Activated gamma-delta T cell treated with anti-CD3 and anti-CD28 coated beads, Interleukin-2, amount 50 U/mL, for 16 hours (primary cell): ENCODE measurements at regions not wholly inside any gene's neighbourhood (a gene's known extent, or its start where the extent isn't known, plus 50 kb on each side); places are given as distances from the start of the nearest gene placed in this dataset.

Experiments used
- DNase-seq: peaks from one replicate; pipeline ENCODE4 v3.0.0-alpha.2; 2020; ENCODE audit warnings: low read depth

DNA sequence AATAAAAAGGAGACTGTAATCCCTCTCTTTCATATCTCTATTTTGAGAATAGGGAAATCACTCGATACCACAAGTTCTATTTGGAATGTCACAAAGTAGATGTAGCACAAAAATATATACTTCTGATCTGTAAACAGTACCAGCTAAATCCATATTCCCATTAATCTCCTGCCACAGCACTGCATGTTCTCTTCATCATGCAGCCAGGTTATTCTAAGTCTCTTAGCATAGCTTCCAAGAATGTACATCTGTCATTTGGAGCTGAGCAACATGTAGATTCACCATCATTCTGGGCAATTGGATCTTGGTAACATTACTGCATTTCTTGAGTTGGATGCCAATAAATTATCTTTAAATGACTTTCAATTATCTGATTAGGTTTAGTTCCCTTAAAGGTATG lies 1874.5 kb downstream of the MRPL39 start:
- DNase-seq, result no peak

DNA sequence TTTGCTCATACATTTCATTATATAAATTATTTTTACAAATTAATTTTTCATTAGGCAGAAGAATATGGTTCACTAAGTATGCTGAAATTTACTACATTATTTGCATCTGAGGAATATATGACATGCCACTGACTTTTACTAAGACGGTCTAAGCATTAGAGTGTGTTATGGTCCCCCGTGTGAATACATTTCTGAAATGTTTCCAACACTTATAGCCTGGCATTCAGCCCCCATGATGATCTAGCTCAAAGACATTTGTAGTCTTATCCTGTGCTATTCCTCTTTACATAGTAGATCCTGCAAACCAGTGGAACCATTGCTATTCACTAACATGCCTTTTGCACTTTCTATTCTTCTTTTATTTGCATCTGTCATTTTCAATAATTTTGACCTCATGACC lies 1878.0 kb downstream of the MRPL39 start:
- no peak for DNase-seq

DNA sequence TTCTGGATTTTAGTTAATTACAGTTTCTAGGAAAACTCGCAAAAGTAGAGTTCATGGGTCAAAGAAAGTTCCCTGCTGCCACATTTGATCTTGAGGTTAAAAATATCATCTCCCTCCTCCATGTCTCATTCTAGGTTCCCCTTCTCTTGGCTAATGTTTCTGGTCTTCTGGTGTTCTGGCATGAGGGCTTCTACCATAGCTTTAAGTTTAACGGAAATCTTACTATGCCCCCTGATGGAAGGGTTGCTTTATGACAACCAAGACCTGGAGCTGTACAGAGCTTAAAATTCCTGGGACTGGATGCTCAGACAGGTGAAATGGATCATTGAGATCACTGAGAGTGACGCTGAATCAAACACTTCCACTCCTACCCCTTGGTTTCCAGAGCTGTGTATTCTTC lies 1881.7 kb downstream of the MRPL39 start:
- no peak for DNase-seq

DNA sequence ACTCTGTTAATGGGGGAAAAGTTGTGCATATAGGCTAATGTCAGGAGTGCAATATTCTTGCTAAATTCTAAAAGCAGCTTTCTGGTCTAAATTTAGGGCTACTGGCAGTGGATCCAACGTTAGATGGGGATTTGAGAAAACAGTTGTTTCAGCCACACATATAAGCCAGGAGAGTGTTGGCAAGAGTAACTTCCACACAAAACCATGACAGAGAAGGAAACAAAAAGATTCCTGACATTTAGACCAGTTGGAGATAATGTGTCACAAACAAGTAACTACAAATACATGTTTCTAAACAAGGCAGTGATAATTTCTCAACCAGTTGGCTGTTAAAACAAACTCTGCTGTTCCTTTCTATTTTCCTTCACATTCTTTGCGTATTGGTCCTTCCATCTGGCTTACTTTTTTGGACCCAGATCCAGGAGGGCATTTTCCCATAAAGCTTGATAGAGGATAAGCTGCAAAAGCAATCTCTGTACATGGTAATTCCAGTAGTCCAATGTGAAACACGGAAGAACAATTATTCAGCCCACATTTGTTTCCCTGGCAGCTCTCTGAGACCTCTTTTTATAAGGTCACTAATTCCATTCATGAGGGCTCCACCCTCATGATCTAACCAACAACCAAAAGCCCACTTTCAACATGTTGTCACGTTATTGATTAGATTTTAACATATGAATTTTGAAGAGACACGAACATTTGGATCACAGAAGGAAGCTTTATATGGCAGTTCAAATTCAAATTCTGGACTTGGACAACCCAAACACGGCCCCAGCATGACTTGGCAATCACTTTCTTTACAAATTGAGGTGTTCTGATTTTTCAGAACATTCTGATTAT lies 1888.6 kb downstream of the MRPL39 start:
- no peak for DNase-seq

DNA sequence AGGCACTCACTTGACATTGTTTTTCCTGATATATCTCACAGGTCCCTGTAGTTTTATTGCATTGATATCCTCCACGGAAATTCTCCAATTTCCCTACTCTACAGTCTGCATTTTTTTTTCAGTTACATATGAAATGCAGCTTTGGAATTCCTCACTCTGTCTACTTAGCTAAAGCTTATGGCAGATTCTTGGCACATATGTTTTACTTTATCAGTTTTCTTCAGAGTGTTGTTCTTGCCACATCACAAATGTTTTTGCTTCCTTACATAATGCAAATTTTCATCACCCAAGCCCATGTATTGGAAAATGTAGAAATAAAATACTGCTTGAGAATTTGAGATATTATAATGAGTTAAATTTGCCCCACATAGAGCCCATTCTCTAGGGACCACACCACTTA lies 1895.1 kb downstream of the MRPL39 start:
- no peak for DNase-seq

DNA sequence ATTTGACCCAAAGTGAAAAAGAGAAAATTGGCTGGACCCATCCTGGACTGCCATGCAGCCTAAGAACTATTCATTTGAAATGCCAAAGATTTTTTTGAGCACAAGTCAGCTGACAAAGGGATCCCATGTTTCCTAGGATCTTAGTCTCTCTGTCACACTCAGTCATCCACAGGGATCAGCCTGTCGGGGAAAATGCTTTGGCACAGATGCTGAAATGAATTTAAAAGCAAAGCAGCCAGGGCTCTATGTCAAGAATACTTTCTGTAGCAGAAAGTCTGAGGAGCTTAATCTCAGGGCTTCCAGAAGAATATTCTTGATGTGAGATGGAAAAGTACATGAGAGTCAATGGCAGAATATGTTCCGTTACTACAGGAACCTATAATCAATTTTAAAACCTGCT lies 1900.8 kb downstream of the MRPL39 start:
- DNase-seq, result no peak

DNA sequence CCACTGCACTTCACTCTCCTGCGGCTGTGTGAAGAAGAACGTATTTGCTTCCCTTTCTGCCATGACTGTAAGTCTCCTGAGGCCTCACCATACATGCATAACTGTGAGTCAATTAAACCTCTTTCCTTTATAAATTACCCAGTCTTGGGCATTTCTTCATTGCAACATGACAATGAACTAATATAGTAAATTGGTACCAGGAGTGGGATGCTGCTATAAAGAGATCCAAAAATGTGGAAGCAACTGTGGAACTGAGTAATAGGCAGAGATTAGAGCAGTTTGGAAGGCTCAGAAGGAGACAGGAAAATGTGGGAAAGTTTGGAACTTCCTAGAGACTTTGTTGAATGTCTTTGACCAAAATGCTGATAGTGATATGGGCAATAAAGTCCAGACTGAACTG lies 1907.9 kb downstream of the MRPL39 start:
- no peak for DNase-seq

DNA sequence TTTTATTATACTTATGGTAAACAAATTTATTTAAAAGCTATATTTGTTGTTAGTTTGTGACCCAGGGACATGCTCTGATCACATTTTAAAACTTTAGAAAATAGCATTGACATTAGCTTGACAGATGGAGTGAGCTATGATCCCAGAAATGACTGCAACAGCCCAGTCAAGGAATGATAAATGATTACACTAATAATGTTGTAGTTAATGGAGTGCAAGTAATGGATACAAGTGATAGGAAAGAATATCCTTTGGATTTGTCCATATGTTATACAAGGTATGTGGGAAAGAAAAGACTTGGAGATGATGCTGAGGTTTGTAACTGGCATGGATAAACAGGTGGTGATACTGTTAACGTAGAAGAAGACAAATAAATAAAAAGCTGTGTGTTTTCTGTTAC lies 1908.7 kb downstream of the MRPL39 start:
- no peak for DNase-seq

DNA sequence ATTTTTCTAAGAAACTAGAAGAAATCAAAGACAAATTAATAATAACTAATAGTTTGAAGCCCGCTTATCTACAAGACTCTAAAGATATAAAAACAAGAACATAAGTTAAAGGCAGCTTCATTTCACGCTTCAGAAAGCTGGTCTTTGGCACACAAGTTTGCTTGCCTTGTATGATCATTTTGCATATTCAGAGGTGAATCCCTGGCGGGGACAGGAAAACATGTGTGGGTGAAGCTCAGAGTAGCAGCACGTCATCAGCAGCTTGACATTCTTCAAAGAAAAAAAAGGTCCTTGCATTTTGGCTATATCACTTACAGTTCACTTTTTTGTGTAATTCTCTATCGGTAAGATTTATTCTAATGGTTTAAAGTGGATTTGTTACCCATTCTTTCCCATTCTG lies 1911.8 kb downstream of the MRPL39 start:
- DNase-seq, result no peak

DNA sequence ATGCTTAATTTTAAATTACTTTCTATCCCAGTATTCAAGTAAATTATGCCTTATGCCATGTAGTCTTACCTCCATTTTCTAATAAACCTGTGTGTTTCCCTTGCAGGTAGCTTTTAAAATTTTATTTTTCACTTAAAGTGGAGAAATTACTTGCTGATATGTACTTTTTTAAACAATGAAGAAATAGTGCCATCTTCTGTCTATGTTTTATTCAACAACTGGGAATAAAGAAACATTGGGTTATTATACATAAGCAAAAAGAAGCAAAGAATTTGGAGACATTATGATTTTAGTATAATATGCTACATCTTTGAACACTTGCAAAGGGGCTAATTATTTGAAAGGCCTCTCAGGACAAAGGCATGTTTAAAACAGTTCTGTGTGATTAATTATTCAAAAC lies 1912.9 kb downstream of the MRPL39 start:
- DNase-seq, result no peak

DNA sequence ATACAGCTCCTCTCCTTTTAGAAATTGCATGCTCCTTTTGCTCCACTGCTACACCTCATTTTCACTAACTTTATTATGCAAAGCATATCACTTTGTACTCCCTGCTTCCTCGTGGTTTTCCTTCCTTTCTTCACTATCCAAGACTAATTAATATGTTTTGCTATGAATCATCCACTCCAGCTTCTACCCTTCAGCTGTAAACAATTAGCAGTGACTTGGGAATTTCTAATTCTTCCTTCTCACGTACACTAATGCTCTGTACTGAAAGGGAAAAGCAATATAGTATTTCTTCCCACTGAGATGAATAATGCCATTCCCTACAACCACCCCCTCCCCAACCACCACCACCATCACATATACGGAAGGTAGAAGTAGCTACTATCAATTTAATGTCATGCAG lies 1917.0 kb downstream of the MRPL39 start:
- no peak for DNase-seq

DNA sequence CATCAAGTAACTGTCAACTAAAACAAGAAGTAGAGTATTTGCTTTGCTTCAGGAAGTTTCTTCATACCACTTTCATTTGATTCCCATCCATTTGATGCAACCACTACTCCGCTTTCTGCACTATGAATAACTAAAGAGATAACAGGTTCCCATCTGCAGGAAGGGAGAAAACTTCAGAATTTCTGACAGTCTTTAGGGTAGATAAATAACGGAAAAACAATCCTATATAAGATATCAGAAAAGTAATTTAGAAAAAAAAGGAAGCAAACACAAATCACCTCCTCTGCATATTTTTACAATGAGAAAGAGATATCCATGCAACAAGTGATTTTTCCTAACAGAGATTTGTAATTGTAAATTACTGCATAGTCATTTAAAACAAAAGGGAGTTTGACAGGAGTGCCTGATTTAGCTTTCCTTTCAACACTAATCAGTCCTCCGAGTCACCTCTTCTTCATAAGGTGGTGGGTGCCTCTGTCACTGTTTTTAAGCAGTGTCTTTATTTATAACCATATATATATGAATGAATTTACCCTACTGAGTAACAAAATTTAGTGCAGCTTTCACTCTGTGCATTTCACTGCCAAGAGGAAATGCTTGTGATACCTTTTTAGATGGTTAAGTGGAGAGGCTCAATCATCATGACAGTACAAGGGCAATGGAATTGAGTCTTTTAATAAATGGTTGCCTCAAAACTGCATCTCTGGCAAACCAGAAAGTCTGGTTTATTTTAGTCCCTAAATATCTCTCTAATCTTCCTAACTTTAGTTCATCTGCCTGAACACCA lies 1920.4 kb downstream of the MRPL39 start:
- no peak for DNase-seq

DNA sequence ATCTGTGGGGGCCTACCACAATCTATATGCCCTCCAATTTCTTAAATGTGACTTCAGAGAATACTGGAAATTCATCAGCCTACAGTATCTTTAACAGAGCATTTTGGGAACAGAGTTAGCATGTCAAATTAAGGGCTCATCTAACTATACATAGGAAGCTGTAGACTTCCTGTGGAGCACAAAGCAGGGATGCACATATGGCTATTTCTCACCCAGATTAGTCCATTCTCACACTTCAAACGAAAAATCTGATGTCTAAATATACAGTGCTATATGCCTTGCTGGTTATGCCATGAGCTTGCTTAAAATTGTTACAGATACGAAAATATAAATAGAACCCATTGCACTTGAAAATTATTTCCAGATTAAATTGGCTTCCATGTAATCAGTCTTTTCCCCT lies 1922.8 kb downstream of the MRPL39 start:
- no peak for DNase-seq

DNA sequence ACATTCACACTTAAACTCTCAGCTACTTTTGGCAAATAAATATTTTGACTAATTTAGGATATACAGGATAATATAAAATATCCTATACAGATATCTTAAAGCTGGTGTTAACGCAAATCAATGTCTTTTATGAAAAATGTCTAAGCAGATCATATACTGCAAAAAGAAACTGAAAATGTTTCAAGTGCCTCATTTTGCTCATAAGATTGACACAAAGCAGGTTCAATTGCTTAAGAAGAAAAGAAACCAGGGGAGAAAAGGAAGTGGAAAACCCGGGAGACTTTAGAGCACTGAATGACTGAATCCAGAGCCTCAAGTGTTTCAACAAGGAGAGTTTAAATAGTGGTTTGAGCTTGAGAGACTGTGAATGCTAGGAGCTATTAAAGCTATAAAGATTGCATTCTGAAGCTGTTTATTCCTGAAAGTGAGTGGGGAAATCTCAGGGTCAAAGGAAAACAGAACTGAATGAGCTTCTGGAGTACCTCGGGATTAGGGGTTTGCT lies 1943.0 kb downstream of the MRPL39 start:
- no peak for DNase-seq

DNA sequence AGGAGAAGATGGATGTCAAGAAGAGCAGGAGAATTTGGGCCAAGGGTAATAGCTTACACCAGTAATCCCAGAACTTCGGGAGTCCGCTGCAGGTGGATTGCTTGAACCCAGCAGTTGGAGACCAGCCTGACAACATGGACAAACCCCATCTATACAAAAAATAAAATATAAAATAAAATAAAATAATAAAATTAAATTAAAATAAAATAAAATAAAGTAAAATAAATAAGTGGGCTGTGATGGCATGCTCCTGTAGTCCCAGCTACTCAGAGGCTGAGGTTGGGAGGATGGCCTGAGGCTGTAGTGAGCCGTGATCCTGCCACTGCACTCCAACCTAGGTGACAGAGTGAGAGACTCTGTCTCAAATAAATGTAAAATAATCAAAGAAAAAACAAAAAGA lies 1946.7 kb downstream of the MRPL39 start:
- DNase-seq, result no peak

DNA sequence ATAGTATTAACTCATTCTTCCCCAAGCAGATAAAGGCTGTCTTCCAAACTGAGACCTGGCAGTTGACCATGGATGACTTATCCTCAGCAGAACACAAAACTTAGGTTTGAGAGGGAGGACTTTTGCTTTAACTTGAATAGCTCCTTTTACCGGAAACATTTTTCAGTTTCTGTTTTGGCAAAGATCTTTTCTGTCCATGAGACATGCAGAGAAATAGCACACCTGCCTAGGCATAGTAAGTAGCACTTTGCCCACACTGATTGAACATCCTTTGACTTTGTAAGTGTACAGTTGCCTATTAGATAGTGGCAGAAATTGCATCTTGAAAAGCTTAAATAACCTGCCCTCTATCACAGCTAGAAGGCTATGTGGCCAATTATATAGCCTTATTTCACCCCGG lies 1962.5 kb downstream of the MRPL39 start:
- DNase-seq, result no peak

DNA sequence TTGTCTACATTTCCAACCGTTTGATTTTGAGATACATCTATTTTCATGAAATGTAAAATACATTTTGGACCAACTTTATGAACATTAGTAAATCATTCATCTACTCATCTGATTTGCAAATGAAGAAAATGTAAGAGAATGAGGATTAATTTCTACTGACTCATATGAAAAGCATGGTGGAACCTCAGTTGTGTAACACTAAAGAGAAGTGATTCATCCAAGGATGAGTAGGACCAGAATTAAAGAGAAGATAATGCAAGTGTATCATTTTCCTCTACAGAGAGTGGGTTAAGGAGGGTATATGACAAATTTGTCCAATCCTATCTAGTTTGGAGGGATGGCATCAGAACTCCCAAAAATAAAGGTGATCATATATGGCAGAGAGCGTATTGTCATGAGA lies 1967.6 kb downstream of the MRPL39 start:
- no peak for DNase-seq

DNA sequence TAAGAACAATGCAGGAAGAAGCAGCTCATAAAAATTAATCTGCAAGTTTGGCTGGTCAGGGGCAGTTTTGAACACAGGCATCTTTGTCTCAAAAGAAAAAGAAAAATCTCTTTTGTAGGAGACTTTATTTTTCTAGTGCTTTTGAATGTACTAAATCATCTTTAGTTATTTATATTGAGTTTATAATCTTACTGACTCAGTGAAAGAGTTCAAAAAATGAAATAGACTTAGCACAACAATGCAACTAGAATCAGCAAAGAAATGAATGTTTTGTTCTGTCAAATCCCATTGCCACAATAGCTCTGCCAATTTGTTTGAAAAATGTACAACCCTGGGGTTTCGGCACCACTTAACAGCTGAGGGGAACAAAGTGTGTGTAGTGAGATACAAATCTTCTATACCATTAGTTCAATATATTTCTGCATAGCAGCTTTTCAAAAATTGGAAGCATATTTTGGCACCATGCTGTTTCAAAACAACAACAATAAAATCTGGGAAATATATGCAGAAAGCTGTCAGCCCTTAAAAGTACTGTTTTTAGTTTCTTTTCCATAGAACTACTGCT lies 1969.1 kb downstream of the MRPL39 start:
- no peak for DNase-seq

DNA sequence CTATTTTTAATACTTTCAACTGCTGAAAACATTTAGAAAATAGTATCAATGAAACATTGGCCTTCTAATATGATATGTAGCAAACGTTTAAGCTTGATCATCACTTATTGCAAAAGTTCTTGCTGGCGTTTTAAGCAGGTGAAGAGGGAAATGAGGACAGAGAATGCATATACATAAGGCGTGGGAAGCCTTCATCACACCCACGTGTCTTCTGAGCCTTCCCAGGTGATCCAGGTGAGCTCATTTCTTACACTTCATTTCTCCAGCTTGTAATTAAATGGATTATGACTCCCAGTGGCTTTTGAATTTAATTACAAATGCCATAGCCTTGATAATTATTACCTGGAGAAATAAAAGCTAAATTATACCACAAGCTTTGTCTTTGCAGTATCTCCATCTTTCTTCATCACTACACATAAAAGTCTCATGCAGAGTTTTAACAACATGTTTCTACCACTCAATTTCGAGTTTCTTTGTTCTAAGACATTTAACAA lies 1973.8 kb downstream of the MRPL39 start:
- no peak for DNase-seq

DNA sequence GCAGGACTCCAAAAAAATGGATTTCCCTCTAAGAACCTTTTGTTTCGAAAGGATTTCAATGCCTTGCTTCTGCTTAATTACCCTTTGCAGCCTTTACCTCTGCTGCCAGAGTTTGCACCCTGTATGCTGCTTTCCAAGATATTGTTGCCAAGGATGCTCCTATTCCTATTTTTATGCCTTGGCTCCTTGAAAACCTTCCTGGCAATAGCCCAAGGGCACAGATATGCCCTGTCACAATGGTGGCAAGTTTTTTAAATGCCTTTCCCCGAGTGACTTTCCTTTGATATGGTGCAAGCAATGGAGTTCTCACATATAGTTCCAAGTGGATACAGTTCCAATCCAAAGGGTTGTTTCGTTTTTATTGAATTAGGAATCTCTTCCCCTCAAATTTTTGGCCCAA lies 1983.0 kb downstream of the MRPL39 start:
- no peak for DNase-seq

DNA sequence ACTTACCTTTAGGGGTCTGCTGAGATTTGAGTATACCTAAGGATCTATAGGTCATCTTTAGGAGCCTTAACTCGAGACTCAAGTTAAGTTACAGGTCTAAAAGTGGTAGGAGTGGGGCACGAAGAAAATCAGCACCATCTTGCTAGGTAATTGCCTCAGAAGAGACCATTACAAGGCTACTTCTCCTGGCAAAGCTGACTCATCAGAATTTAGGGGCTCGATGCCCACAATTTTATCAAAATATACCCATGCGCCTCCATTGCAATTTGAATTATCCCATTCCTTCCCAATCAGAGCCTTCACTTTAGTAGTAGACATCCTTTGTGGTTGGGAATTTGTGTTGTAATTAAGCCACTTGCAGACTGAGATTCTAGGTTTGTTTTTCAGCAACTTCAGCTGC lies 1994.3 kb downstream of the MRPL39 start:
- DNase-seq, result no peak

DNA sequence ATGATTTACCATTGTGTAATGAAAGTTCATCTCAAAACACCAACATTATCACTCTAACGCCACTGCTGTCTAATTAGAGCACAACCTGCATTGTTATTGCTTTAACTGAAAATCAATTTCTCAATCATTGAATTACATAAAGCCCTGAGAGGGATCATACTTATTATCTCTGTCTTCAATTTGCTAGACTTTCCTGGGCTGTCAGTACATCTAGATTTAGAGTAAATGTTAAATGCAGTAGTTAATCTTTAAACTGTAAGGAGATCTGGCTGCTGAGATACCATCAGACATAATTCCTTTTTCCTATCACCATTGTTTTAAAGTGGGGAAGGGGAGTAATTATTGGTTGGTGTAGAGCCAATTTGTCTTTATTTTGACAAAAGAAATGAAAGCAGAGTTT lies 1995.1 kb downstream of the MRPL39 start:
- DNase-seq, result no peak
